Tibial nerve (tissue), 4 donors: ENCODE measurements at regions not wholly inside any gene's neighbourhood (a gene's known extent, or its start where the extent isn't known, plus 50 kb on each side); places are given as distances from the start of the nearest gene placed in this dataset.

Experiments used
- CTCF ChIP-seq, 5 experiments: fragments of 200-600 bp in 3 of 5; fragments of 450-650 bp in 2 of 5; sonication (generic) in 3 of 5; IDR thresholded peaks; one replicate each; pipeline ENCODE4 v1.5.1; 2016 to 2019; ENCODE audit warnings: antibody characterized with exemption in 5 of 5, mild to moderate bottlenecking in 3 of 5, moderate library complexity in 2 of 5
- EP300 ChIP-seq, 2 donors: sonication (generic); formaldehyde crosslinking; IDR thresholded peaks; one replicate each; pipeline ENCODE4 v1.6.1; 2017; ENCODE audit warnings: antibody characterized with exemption in 2 of 2, mild to moderate bottlenecking in 1 of 2
- POLR2A ChIP-seq, 2 donors: fragments of 450-650 bp; IDR thresholded peaks; one replicate each; pipeline ENCODE4 v1.6.1; 2017; ENCODE audit warnings: antibody characterized with exemption in 2 of 2, mild to moderate bottlenecking in 2 of 2, moderate library complexity in 2 of 2

DNA sequence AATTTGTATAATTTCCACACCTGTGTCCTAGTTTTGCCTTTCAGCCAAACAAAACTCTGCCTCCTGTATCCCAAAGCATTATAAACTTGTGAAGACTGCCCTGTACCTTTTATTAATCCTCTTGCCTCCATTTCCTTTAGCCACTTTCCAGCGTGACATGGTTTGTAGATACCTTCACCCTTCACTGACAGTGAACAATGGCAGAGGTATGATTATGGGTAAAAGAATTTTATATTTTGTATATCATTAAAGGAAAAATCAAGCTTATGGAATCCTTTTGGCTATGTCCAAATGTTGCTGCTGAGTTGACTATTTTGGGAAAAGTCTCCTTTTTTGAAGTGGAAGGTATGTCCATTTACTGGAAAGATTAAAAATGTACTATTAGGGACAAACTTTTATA is 251.7 kb downstream of the HNMT start:
- TF ChIP-seq CTCF (IDR thresholded peaks at IDR 0.05) (no peak), POLR2A (IDR thresholded peaks at IDR 0.05) (no peak), EP300 (IDR thresholded peaks at IDR 0.05) (no peak)
